ENCODE measurements at regions not wholly inside any gene's neighbourhood (a gene's known extent, or its start where the extent isn't known, plus 50 kb on each side); places are given as distances from the start of the nearest gene placed in this dataset.

DNA sequence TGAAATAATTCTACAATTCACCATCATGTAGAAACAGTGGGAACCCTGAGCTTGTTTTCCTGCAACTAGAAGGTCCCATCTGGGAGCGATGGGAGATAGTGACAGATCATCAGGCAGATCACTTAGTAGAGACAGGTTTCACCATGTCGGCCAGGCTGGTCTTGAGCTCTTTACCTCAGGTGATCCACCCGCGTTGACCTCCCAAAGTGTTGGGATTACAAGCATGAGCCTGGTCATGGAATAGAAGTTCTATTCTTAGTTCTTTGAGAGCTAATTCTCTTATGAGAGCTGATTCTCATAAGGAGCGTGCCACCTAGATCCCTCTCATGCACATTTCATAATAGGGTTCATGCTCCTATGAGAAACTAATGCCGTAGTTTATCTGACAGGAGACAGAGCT, 778.0 kb upstream of the AUTS2 start:
- Histone ChIP-seq H3K4me3 (ENCODE audit: low read depth in 1 of 3, low read length in 3 of 3) (no peak overlapping the region), H3K9me3 (ENCODE audit: control insufficient read depth in 4 of 4, low read length in 3 of 4) (peaks cover 0 to 2% (median under 1%) of the 10 kb centered on the region in 4 donors), H3K27me3 (ENCODE audit: control insufficient read depth in 4 of 4, insufficient read depth in 4 of 4, low read length in 3 of 4) (no peaks in the 10 kb centered on the region), H3K27ac (ENCODE audit: low read depth in 1 of 2, low read length in 2 of 2) (no peak overlapping the region), H3K9ac (ENCODE audit: low read depth in 1 of 2, low read length in 2 of 2) (no peak overlapping the region), H3K36me3 (ENCODE audit: control insufficient read depth in 4 of 4, insufficient read depth in 3 of 4, low read depth in 1 of 4, low read length in 3 of 4) (no peaks in the 10 kb centered on the region), H3K4me1 (ENCODE audit: control insufficient read depth in 4 of 4, insufficient read depth in 4 of 4, low read length in 3 of 4) (no peaks in the 10 kb centered on the region)
- 86% methylated on average over 6 of the region's 6 CpGs for WGBS
- DNase-seq (ENCODE audit: low spot score), result no peak
- TF ChIP-seq TAF1 (conservative IDR thresholded peaks at IDR 0.05) (no peak), NR2F2 (IDR thresholded peaks at IDR 0.05) (no peak), RAD21 (IDR thresholded peaks at IDR 0.05) (no peak), HNF4G (IDR thresholded peaks at IDR 0.05) (no peak), FOXA2 (IDR thresholded peaks at IDR 0.05) (no peak), FOXA1 (IDR thresholded peaks at IDR 0.05) (no peak), RXRA (IDR thresholded peaks at IDR 0.05) (no peak), JUND (IDR thresholded peaks at IDR 0.05) (no peak), EGR1 (IDR thresholded peaks at IDR 0.05; ENCODE audit: low read depth in 2 of 2) (no peak), SP1 (IDR thresholded peaks at IDR 0.05) (no peak), YY1 (IDR thresholded peaks at IDR 0.05) (no peak), HNF4A (conservative IDR thresholded peaks at IDR 0.05) (no peak)
- TF ChIP-seq, protein P1, sequence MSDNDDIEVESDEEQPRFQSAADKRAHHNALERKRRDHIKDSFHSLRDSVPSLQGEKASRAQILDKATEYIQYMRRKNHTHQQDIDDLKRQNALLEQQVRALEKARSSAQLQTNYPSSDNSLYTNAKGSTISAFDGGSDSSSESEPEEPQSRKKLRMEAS (IDR thresholded peaks at IDR 0.05), result no peak
- TF ChIP-seq, protein P2, sequence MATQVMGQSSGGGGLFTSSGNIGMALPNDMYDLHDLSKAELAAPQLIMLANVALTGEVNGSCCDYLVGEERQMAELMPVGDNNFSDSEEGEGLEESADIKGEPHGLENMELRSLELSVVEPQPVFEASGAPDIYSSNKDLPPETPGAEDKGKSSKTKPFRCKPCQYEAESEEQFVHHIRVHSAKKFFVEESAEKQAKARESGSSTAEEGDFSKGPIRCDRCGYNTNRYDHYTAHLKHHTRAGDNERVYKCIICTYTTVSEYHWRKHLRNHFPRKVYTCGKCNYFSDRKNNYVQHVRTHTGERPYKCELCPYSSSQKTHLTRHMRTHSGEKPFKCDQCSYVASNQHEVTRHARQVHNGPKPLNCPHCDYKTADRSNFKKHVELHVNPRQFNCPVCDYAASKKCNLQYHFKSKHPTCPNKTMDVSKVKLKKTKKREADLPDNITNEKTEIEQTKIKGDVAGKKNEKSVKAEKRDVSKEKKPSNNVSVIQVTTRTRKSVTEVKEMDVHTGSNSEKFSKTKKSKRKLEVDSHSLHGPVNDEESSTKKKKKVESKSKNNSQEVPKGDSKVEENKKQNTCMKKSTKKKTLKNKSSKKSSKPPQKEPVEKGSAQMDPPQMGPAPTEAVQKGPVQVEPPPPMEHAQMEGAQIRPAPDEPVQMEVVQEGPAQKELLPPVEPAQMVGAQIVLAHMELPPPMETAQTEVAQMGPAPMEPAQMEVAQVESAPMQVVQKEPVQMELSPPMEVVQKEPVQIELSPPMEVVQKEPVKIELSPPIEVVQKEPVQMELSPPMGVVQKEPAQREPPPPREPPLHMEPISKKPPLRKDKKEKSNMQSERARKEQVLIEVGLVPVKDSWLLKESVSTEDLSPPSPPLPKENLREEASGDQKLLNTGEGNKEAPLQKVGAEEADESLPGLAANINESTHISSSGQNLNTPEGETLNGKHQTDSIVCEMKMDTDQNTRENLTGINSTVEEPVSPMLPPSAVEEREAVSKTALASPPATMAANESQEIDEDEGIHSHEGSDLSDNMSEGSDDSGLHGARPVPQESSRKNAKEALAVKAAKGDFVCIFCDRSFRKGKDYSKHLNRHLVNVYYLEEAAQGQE (IDR thresholded peaks at IDR 0.05), result no peak
- TF ChIP-seq, protein P3, sequence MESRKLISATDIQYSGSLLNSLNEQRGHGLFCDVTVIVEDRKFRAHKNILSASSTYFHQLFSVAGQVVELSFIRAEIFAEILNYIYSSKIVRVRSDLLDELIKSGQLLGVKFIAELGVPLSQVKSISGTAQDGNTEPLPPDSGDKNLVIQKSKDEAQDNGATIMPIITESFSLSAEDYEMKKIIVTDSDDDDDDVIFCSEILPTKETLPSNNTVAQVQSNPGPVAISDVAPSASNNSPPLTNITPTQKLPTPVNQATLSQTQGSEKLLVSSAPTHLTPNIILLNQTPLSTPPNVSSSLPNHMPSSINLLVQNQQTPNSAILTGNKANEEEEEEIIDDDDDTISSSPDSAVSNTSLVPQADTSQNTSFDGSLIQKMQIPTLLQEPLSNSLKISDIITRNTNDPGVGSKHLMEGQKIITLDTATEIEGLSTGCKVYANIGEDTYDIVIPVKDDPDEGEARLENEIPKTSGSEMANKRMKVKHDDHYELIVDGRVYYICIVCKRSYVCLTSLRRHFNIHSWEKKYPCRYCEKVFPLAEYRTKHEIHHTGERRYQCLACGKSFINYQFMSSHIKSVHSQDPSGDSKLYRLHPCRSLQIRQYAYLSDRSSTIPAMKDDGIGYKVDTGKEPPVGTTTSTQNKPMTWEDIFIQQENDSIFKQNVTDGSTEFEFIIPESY (IDR thresholded peaks at IDR 0.05), result no peak
- TF ChIP-seq, protein P4, sequence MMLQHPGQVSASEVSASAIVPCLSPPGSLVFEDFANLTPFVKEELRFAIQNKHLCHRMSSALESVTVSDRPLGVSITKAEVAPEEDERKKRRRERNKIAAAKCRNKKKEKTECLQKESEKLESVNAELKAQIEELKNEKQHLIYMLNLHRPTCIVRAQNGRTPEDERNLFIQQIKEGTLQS (IDR thresholded peaks at IDR 0.05), result no peak
- TF ChIP-seq, protein P5, sequence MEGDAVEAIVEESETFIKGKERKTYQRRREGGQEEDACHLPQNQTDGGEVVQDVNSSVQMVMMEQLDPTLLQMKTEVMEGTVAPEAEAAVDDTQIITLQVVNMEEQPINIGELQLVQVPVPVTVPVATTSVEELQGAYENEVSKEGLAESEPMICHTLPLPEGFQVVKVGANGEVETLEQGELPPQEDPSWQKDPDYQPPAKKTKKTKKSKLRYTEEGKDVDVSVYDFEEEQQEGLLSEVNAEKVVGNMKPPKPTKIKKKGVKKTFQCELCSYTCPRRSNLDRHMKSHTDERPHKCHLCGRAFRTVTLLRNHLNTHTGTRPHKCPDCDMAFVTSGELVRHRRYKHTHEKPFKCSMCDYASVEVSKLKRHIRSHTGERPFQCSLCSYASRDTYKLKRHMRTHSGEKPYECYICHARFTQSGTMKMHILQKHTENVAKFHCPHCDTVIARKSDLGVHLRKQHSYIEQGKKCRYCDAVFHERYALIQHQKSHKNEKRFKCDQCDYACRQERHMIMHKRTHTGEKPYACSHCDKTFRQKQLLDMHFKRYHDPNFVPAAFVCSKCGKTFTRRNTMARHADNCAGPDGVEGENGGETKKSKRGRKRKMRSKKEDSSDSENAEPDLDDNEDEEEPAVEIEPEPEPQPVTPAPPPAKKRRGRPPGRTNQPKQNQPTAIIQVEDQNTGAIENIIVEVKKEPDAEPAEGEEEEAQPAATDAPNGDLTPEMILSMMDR (IDR thresholded peaks at IDR 0.05; ENCODE audit: low read depth, low read length, missing input control), result no peak

DNA sequence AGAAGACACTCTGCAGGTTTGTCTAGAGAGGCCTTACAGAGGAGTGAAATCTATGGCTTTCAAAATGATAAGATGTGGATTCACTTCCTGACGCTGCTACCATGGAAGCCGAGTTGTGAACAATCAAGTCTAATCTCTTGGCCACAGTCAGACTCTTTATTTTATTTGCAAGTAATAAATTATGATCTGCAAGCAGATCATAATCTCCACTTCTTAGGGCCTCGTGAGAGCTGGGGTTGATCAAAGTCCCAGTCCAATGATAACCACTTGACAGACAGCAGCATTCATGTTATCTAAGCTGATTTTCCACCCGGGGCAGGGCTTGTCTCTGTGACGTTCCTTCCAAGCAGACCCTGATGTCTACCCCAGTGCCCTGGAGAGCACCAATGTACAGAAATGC, 776.4 kb upstream of the AUTS2 start:
- Histone ChIP-seq H3K36me3 (ENCODE audit: control insufficient read depth in 4 of 4, insufficient read depth in 3 of 4, low read depth in 1 of 4, low read length in 3 of 4) (no peaks in the 10 kb centered on the region), H3K4me3 (ENCODE audit: low read depth in 1 of 3, low read length in 3 of 3) (no peak overlapping the region), H3K4me1 (ENCODE audit: control insufficient read depth in 4 of 4, insufficient read depth in 4 of 4, low read length in 3 of 4) (no peaks in the 10 kb centered on the region), H3K27ac (ENCODE audit: low read depth in 1 of 2, low read length in 2 of 2) (no peak overlapping the region), H3K9ac (ENCODE audit: low read depth in 1 of 2, low read length in 2 of 2) (no peak overlapping the region), H3K9me3 (ENCODE audit: control insufficient read depth in 4 of 4, low read length in 3 of 4) (peaks cover 0 to 2% (median under 1%) of the 10 kb centered on the region in 4 donors), H3K27me3 (ENCODE audit: control insufficient read depth in 4 of 4, insufficient read depth in 4 of 4, low read length in 3 of 4) (no peaks in the 10 kb centered on the region)
- no peak for DNase-seq (ENCODE audit: low spot score)
- 40% methylated on average over 5 of the region's 5 CpGs for WGBS
- TF ChIP-seq FOXA1 (IDR thresholded peaks at IDR 0.05) (no peak), GABPA (IDR thresholded peaks at IDR 0.05 in 1 of 2, conservative IDR thresholded peaks at IDR 0.05 in 1 of 2) (no peak), SP1 (IDR thresholded peaks at IDR 0.05) (no peak), JUND (IDR thresholded peaks at IDR 0.05) (no peak), RAD21 (IDR thresholded peaks at IDR 0.05) (no peak), YY1 (IDR thresholded peaks at IDR 0.05) (no peak)
- TF ChIP-seq, protein P3 (IDR thresholded peaks at IDR 0.05), result no peak
- TF ChIP-seq, protein P4 (IDR thresholded peaks at IDR 0.05), result no peak
- TF ChIP-seq, protein P5 (IDR thresholded peaks at IDR 0.05; ENCODE audit: low read depth, low read length, missing input control), result no peak
- TF ChIP-seq, protein P1 (IDR thresholded peaks at IDR 0.05), result no peak
